NCI-H2171 treated with DMSO at 0.1 percent for 48 hours (cell line): ENCODE measurements at regions not wholly inside any gene's neighbourhood (a gene's known extent, or its start where the extent isn't known, plus 50 kb on each side); places are given as distances from the start of the nearest gene placed in this dataset.
"Not testable (repeated sequence)": the region's sequence is repeated elsewhere in the genome, so short reads cannot be mapped to it uniquely, and the experiment has no call there.

Experiments
- DNase-seq: peaks from one replicate; lab custom pipeline; 2025; lab: John Stamatoyannopoulos, UW

GRCh38 chr7:356691-357462 is 66.9 kb downstream of the FOXL3 start:
- no peak for DNase-seq

- no peak for DNase-seq
Measured at GRCh38 chr7:357531-358209, 67.7 kb downstream of the FOXL3 start.

GRCh38 chr7:358352-358751 is 68.4 kb downstream of the FOXL3 start:
- DNase-seq, result no peak

GRCh38 chr7:359226-359765 is 69.3 kb downstream of the FOXL3 start:
- no peak for DNase-seq

- no peak for DNase-seq
Measured at GRCh38 chr7:359766-360361, 69.9 kb downstream of the FOXL3 start.

- DNase-seq, result no peak
Measured at GRCh38 chr7:360454-361100, 70.6 kb downstream of the FOXL3 start.

- DNase-seq, result not testable (repeated sequence)
Measured at GRCh38 chr7:361182-361581, 71.2 kb downstream of the FOXL3 start.

- no peak for DNase-seq
Measured at GRCh38 chr7:361680-362401, 71.9 kb downstream of the FOXL3 start.

GRCh38 chr7:362402-363096 is 72.6 kb downstream of the FOXL3 start:
- no peak for DNase-seq

GRCh38 chr7:363626-364025 is 73.7 kb downstream of the FOXL3 start:
- DNase-seq, result no peak

- no peak for DNase-seq
Measured at GRCh38 chr7:364536-364935, 74.6 kb downstream of the FOXL3 start.

GRCh38 chr7:365593-365992 is 75.6 kb downstream of the FOXL3 start:
- no peak for DNase-seq

GRCh38 chr7:366161-366803 is 76.3 kb downstream of the FOXL3 start:
- no peak for DNase-seq

GRCh38 chr7:367351-367901 is 77.5 kb downstream of the FOXL3 start:
- DNase-seq, result no peak

- DNase-seq, result no peak
Measured at GRCh38 chr7:368651-369475, 78.9 kb downstream of the FOXL3 start.

GRCh38 chr7:369476-370258 is 79.7 kb downstream of the FOXL3 start:
- DNase-seq, result no peak

GRCh38 chr7:370259-370625 is 80.3 kb downstream of the FOXL3 start:
- no peak for DNase-seq

GRCh38 chr7:370775-371118 is 80.8 kb downstream of the FOXL3 start:
- DNase-seq, result no peak
